H9 (cell line): ENCODE measurements at regions not wholly inside any gene's neighbourhood (a gene's known extent, or its start where the extent isn't known, plus 50 kb on each side); places are given as distances from the start of the nearest gene placed in this dataset.

Experiments used
- DNase-seq: peaks from one replicate; pipeline ENCODE4 v3.0.0-alpha.2; 2017
- H2AFZ ChIP-seq: one replicate; pipeline ENCODE4 v1.6.1; 2013; ENCODE audit warnings: mild to moderate bottlenecking, low read length, control low read depth, moderate library complexity
- H2AK5ac ChIP-seq: 2 replicates; pipeline ENCODE4 v1.6.1; 2013; ENCODE audit warnings: low read length, control low read depth, mixed read lengths; ENCODE audit not compliant: insufficient read length
- H2BK120ac ChIP-seq: one replicate; pipeline ENCODE4 v1.6.1; 2013; ENCODE audit warnings: low read depth, mild to moderate bottlenecking, low read length, control low read depth, inconsistent platforms; ENCODE audit not compliant: poor library complexity, severe bottlenecking
- H2BK12ac ChIP-seq: 2 replicates; pipeline ENCODE4 v1.6.1; 2013; ENCODE audit warnings: low read length, control low read depth, mixed read lengths, low read depth; ENCODE audit not compliant: insufficient read length
- H2BK15ac ChIP-seq: 2 replicates; pipeline ENCODE4 v1.6.1; 2013; ENCODE audit warnings: low read depth, low read length, control low read depth
- H2BK20ac ChIP-seq: one replicate; pipeline ENCODE4 v1.6.1; 2013; ENCODE audit warnings: low read depth, mild to moderate bottlenecking, low read length, control low read depth, inconsistent platforms; ENCODE audit not compliant: poor library complexity, severe bottlenecking
- H2BK5ac ChIP-seq: 2 replicates; pipeline ENCODE4 v1.6.1; 2013; ENCODE audit warnings: low read length, control low read depth, mixed read lengths; ENCODE audit not compliant: insufficient read length
- H3K14ac ChIP-seq: 2 replicates; pipeline ENCODE4 v1.6.1; 2013; ENCODE audit warnings: low read length, control low read depth; ENCODE audit not compliant: insufficient read depth
- H3K18ac ChIP-seq: 2 replicates; pipeline ENCODE4 v1.6.1; 2013; ENCODE audit warnings: low read depth, mild to moderate bottlenecking, mixed read lengths, low read length, control low read depth; ENCODE audit not compliant: insufficient read length
- H3K23ac ChIP-seq: 2 replicates; pipeline ENCODE4 v1.6.1; 2013; ENCODE audit warnings: low read length, control low read depth, mixed read lengths, low read depth; ENCODE audit not compliant: insufficient read length
- H3K23me2 ChIP-seq: 2 replicates; pipeline ENCODE4 v1.6.1; 2013; ENCODE audit warnings: low read depth, mild to moderate bottlenecking, mixed read lengths, low read length, control low read depth; ENCODE audit not compliant: insufficient read length, poor library complexity, severe bottlenecking
- H3K27ac ChIP-seq: 2 replicates; pipeline ENCODE4 v1.5.1; 2013; ENCODE audit warnings: low read length, control low read depth, mixed read lengths, low read depth; ENCODE audit not compliant: insufficient read length
- H3K27me3 ChIP-seq: 2 replicates; pipeline ENCODE4 v1.6.1; 2013; ENCODE audit warnings: low read length, control low read depth, inconsistent platforms; ENCODE audit not compliant: insufficient read depth
- H3K4ac ChIP-seq: 2 replicates; pipeline ENCODE4 v1.6.1; 2013; ENCODE audit warnings: low read depth, mild to moderate bottlenecking, control low read depth, inconsistent platforms, low read length, moderate library complexity
- H3K4me1 ChIP-seq: 2 replicates; pipeline ENCODE4 v1.6.1; 2013; ENCODE audit warnings: low read length, control low read depth, inconsistent platforms; ENCODE audit not compliant: insufficient read depth
- H3K4me2 ChIP-seq: 2 replicates; pipeline ENCODE4 v1.6.1; 2013; ENCODE audit warnings: low read length, control low read depth, mixed read lengths; ENCODE audit not compliant: insufficient read length, insufficient read depth
- H3K56ac ChIP-seq: 2 replicates; pipeline ENCODE4 v1.6.1; 2013; ENCODE audit warnings: low read depth, mild to moderate bottlenecking, mixed read lengths, low read length, control low read depth; ENCODE audit not compliant: insufficient read length
- H3K79me1 ChIP-seq: 2 replicates; pipeline ENCODE4 v1.6.1; 2013; ENCODE audit warnings: low read depth, mild to moderate bottlenecking, moderate library complexity, low read length, control low read depth, inconsistent platforms; ENCODE audit not compliant: insufficient read depth, poor library complexity, severe bottlenecking
- H3K79me2 ChIP-seq: 2 replicates; pipeline ENCODE4 v1.6.1; 2013; ENCODE audit warnings: low read length, control low read depth, inconsistent platforms; ENCODE audit not compliant: insufficient read depth
- H3K9ac ChIP-seq: 2 replicates; pipeline ENCODE4 v1.6.1; 2013; ENCODE audit warnings: low read length, control low read depth, mixed read lengths; ENCODE audit not compliant: insufficient read length; ENCODE audit errors: extremely low read depth
- H3K9me3 ChIP-seq: one replicate; pipeline ENCODE4 v1.6.1; 2013; ENCODE audit warnings: low read depth, low read length, inconsistent platforms; ENCODE audit not compliant: control insufficient read depth
- H3T11ph ChIP-seq: one replicate; pipeline ENCODE4 v1.6.1; 2013; ENCODE audit warnings: mild to moderate bottlenecking, low read length, control low read depth, inconsistent platforms
- H4K20me1 ChIP-seq: one replicate; pipeline ENCODE4 v1.6.1; 2013; ENCODE audit not compliant: control insufficient read depth, insufficient read length, insufficient read depth
- H4K5ac ChIP-seq: 2 replicates; pipeline ENCODE4 v1.6.1; 2013; ENCODE audit warnings: low read depth, mild to moderate bottlenecking, mixed read lengths, low read length, control low read depth; ENCODE audit not compliant: insufficient read length
- H4K8ac ChIP-seq: replicated peaks from 2 replicates; pipeline ENCODE4 v1.6.1; 2013; ENCODE audit warnings: low read length, control low read depth, mixed read lengths, low read depth; ENCODE audit not compliant: insufficient read length
- H4K91ac ChIP-seq: 2 replicates; pipeline ENCODE4 v1.6.1; 2013; ENCODE audit warnings: low read depth, mild to moderate bottlenecking, moderate library complexity, mixed read lengths, low read length, control low read depth; ENCODE audit not compliant: insufficient read length
- H3K27ac Mint-ChIP-seq, 3 experiments: 2 replicates in 2 of 3; 3 replicates in 1 of 3; pipeline ENCODE4 v1.8.0; 2020 to 2021; ENCODE audit warnings: mixed read lengths in 3 of 3, mild to moderate bottlenecking in 1 of 3, moderate library complexity in 1 of 3
- H3K27me3 Mint-ChIP-seq: 2 replicates; pipeline ENCODE4 v1.8.0; 2021; ENCODE audit warnings: low read depth, mild to moderate bottlenecking, moderate library complexity, mixed read lengths
- H3K36me3 Mint-ChIP-seq, 3 experiments: 2 replicates in 2 of 3; 3 replicates in 1 of 3; pipeline ENCODE4 v1.8.0; 2020 to 2021; ENCODE audit warnings: low read depth in 3 of 3, mixed read lengths in 3 of 3; ENCODE audit not compliant: insufficient read depth in 1 of 3
- H3K4me1 Mint-ChIP-seq, 2 experiments: 2 replicates each; pipeline ENCODE4 v1.8.0; 2020; ENCODE audit warnings: mixed read lengths in 2 of 2
- H3K4me3 Mint-ChIP-seq, 2 experiments: 2 replicates in 1 of 2; 3 replicates in 1 of 2; pipeline ENCODE4 v1.8.0; 2020 to 2021; ENCODE audit warnings: mild to moderate bottlenecking in 2 of 2, mixed read lengths in 2 of 2, moderate library complexity in 1 of 2
- H3K9me3 Mint-ChIP-seq, 2 experiments: 2 replicates in 1 of 2; 3 replicates in 1 of 2; pipeline ENCODE4 v1.8.0; 2020; ENCODE audit warnings: mild to moderate bottlenecking in 2 of 2, mixed read lengths in 2 of 2, moderate library complexity in 1 of 2
- CTCF ChIP-seq: fragments of 200-600 bp; sonication (generic); conservative IDR thresholded peaks from 3 replicates; pipeline ENCODE4 v1.8.0; 2021; ENCODE audit warnings: antibody characterized with exemption, mild to moderate bottlenecking
- WGBS: extraction: QIAGEN DNeasy Blood & Tissue Kit; methylation state at CpG from one replicate; pipeline ENCODE4 v1.1.7; 2013; ENCODE audit warnings: missing lambda C conversion rate, low lambda C conversion rate, mixed read lengths; ENCODE audit not compliant: insufficient read length; ENCODE audit errors: extremely low coverage; 5-methylcytosine and 5-hydroxymethylcytosine counted together

- Mint-ChIP-seq H3K4me1 (peaks cover 8 to 9% of the 10 kb centered on the region in 2 experiments), H3K36me3 (no peaks in the 10 kb centered on the region), H3K4me3 (no peak overlapping the region), H3K27ac (no peak overlapping the region), H3K27me3 (no peaks in the 10 kb centered on the region), H3K9me3 (no peaks in the 10 kb centered on the region)
- WGBS = no CpG with 5 or more reads among the region's 2 CpGs
- Histone ChIP-seq H3K27ac (no peak overlapping the region), H3K56ac (no peak overlapping the region), H3K9me3 (no peaks in the 10 kb centered on the region), H3K9ac (no peak overlapping the region), H3T11ph (no peak overlapping the region), H3K79me2 (no peaks in the 10 kb centered on the region), H2BK12ac (no peak overlapping the region), H2AFZ (no peak overlapping the region), H4K91ac (no peak overlapping the region), H3K23ac (no peak overlapping the region), H4K5ac (no peak overlapping the region), H3K4me2 (no peak overlapping the region), H2BK20ac (no peak overlapping the region), H4K20me1 (no peaks in the 10 kb centered on the region), H3K14ac (no peak overlapping the region), H3K4ac (no peak overlapping the region), H3K4me1 (no peaks in the 10 kb centered on the region), H2BK15ac (no peak overlapping the region), H3K79me1 (no peaks in the 10 kb centered on the region), H2BK5ac (no peak overlapping the region), H2BK120ac (no peak overlapping the region), H3K27me3 (no peaks in the 10 kb centered on the region), H3K18ac (no peak overlapping the region), H4K8ac (no peak overlapping the region), H3K23me2 (no peaks in the 10 kb centered on the region), H2AK5ac (no peak overlapping the region)
- no peak for TF ChIP-seq CTCF
- DNase-seq = no peak
Measured at GRCh38 chr6:79427721-79428120, 109.5 kb downstream of the LCA5 start.
